CD4-positive, alpha-beta memory T cell (primary cell): ENCODE measurements at regions not wholly inside any gene's neighbourhood (a gene's known extent, or its start where the extent isn't known, plus 50 kb on each side); places are given as distances from the start of the nearest gene placed in this dataset.
"Not testable (repeated sequence)": the region's sequence is repeated elsewhere in the genome, so short reads cannot be mapped to it uniquely, and the experiment has no call there.

Source experiments
- CTCF ChIA-PET: fragments of 350-600 bp; sonication (Branson Sonifier 250); formaldehyde crosslinking; loops from one replicate; lab custom pipeline; 2021; ENCODE audit warnings: inconsistent platforms; ENCODE audit not compliant: partially characterized antibody; lab: Charles Lee
- POLR2A ChIA-PET: fragments of 350-600 bp; sonication (Branson Sonifier 250); formaldehyde crosslinking; loops from one replicate; lab custom pipeline; 2021; ENCODE audit not compliant: partially characterized antibody; lab: Charles Lee
- DNase-seq, 5 donors: peaks; one replicate each; pipeline versions ENCODE4 v3.0.0 to v3.0.0-alpha.2; 2020 to 2022; ENCODE audit warnings: mixed read lengths in 1 of 5
- H3K27ac ChIP-seq: one replicate; pipeline ENCODE4 v1.7.0; 2013; ENCODE audit warnings: low read depth, low read length
- H3K27me3 ChIP-seq: 2 replicates; pipeline ENCODE4 v1.7.0; 2013; ENCODE audit warnings: mild to moderate bottlenecking, low read length, moderate library complexity; ENCODE audit not compliant: insufficient read depth
- H3K36me3 ChIP-seq: 2 replicates; pipeline ENCODE4 v1.7.0; 2013; ENCODE audit warnings: mild to moderate bottlenecking, low read length, moderate library complexity; ENCODE audit not compliant: insufficient read depth
- H3K4me1 ChIP-seq: 2 replicates; pipeline ENCODE4 v1.7.0; 2013; ENCODE audit warnings: mild to moderate bottlenecking, low read length, moderate library complexity; ENCODE audit not compliant: insufficient read depth
- H3K4me3 ChIP-seq, 2 donors: one replicate each; pipeline ENCODE4 v1.7.0; 2013; ENCODE audit warnings: low read length in 2 of 2, mild to moderate bottlenecking in 1 of 2
- H3K9me3 ChIP-seq, 2 donors: one replicate each; pipeline ENCODE4 v1.7.0; 2013; ENCODE audit warnings: low read length in 2 of 2, control low read depth in 1 of 2; ENCODE audit not compliant: control insufficient read depth in 1 of 2
- H3K27ac Mint-ChIP-seq, 7 donors: one replicate each; pipeline ENCODE4 v1.8.0; 2020 to 2021; ENCODE audit warnings: mixed read lengths in 7 of 7, mild to moderate bottlenecking in 6 of 7, inconsistent platforms in 3 of 7, moderate library complexity in 3 of 7
- H3K27me3 Mint-ChIP-seq, 2 donors: one replicate each; pipeline ENCODE4 v1.8.0; 2020 to 2021; ENCODE audit warnings: mixed read lengths in 2 of 2
- H3K36me3 Mint-ChIP-seq, 2 donors: one replicate each; pipeline ENCODE4 v1.8.0; 2020 to 2021; ENCODE audit warnings: mixed read lengths in 2 of 2, inconsistent platforms in 1 of 2, mild to moderate bottlenecking in 1 of 2
- H3K4me1 Mint-ChIP-seq, 4 donors: one replicate each; pipeline ENCODE4 v1.8.0; 2020 to 2021; ENCODE audit warnings: mixed read lengths in 4 of 4, mild to moderate bottlenecking in 1 of 4
- H3K4me3 Mint-ChIP-seq, 8 donors: one replicate each; pipeline ENCODE4 v1.8.0; 2020 to 2021; ENCODE audit warnings: mixed read lengths in 8 of 8, mild to moderate bottlenecking in 7 of 8, moderate library complexity in 6 of 8, inconsistent platforms in 3 of 8
- H3K9me3 Mint-ChIP-seq, 8 donors: one replicate each; pipeline ENCODE4 v1.8.0; 2020 to 2021; ENCODE audit warnings: mixed read lengths in 8 of 8, mild to moderate bottlenecking in 5 of 8, inconsistent platforms in 3 of 8, moderate library complexity in 1 of 8
- intact Hi-C: fragments of 100-400 bp; cut with micrococcal nuclease; formaldehyde crosslinking; loops from one replicate; pipeline ENCODE4 v1.15.1; 2023

DNA sequence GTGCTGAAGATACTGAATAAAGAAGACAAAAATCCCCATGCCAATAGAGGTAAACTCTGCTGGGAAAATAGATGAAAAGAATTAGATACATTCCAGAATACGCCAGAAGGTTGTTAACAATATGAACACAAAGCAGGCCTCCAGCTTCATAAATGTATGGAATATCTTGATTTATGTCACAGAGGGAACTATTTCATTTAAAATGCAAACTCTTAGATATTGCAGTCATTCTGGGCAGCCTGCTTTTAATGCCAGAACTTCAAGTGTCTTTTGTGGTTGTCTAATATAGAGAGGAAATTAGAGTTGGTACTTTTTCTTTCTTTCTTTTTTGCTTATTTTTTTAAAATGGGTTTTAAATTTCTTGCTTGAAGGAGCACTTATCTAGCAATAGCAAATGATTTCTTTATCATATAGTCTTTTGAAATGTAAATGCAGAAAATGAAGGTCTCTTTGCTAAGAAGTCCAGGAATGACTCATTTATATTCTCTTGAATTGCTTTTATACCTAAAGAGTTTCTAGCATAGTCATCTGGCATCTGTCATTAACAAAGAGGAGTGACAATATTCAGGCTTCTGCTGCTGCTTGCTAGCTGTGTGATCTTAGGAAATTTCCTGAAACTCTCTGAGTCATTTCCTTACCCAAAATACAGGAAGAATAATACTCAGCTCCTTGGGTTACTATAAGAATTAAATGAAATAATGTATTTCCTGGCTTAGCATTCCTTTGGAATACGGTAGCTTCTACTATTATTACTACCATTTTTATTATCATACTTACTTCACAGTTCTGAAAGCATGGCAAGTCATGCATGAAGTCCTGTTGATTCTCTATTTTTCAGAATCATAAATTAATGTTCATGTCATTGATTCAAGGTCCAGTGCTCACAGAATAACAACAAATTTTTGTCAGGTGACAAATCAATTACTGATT, 527.6 kb downstream of the DIPK2A start:
- DNase-seq: no peak
- H3K27me3 ChIP-seq: no peaks in the 10 kb centered on the region
- no peak overlapping the region for H3K27ac Mint-ChIP-seq
- H3K4me1 Mint-ChIP-seq: no peaks in the 10 kb centered on the region
- no peaks in the 10 kb centered on the region for H3K9me3 ChIP-seq
- no peak overlapping the region for H3K4me3 ChIP-seq
- no peaks in the 10 kb centered on the region for H3K36me3 ChIP-seq
- ChIA-PET CTCF (no interaction called here), POLR2A (no interaction called here)
- no peaks in the 10 kb centered on the region for H3K27me3 Mint-ChIP-seq
- no peak overlapping the region for H3K27ac ChIP-seq
- no peaks in the 10 kb centered on the region for H3K4me1 ChIP-seq
- H3K9me3 Mint-ChIP-seq: peaks cover 0 to 3% (median 0%) of the 10 kb centered on the region in 8 donors
- H3K4me3 Mint-ChIP-seq: no peak overlapping the region
- H3K36me3 Mint-ChIP-seq: no peaks in the 10 kb centered on the region
- intact Hi-C loops: no loop called here

DNA sequence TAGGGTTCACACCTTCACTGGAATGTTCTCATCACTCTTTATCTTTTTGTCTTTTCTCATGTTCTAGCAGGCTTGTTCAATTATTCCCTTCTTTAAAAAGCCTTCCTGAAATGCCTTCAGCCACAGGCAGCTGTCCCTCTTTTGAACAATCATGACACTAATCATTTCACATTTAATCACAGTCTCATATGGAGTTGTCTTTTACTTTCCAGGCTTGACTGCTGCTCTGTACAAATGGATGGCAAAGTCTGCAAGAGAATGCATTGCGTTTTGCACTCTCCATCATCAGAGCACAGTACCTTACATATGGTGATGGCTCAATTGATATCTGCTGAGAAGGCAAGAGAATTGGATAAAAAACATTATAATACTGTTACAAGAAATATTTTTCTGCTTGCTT, 529.8 kb downstream of the DIPK2A start:
- no peaks in the 10 kb centered on the region for H3K4me1 Mint-ChIP-seq
- ChIA-PET POLR2A (no interaction called here), CTCF (no interaction called here)
- no peaks in the 10 kb centered on the region for H3K27me3 ChIP-seq
- intact Hi-C loops: no loop called here
- no peak overlapping the region for H3K4me3 ChIP-seq
- H3K4me1 ChIP-seq: no peaks in the 10 kb centered on the region
- H3K9me3 Mint-ChIP-seq: peaks cover 0 to 2% (median 0%) of the 10 kb centered on the region in 8 donors
- H3K27ac ChIP-seq: no peak overlapping the region
- H3K27me3 Mint-ChIP-seq: no peaks in the 10 kb centered on the region
- H3K4me3 Mint-ChIP-seq: no peak overlapping the region
- H3K27ac Mint-ChIP-seq: no peak overlapping the region
- no peaks in the 10 kb centered on the region for H3K36me3 Mint-ChIP-seq
- no peak for DNase-seq
- no peaks in the 10 kb centered on the region for H3K9me3 ChIP-seq
- H3K36me3 ChIP-seq: no peaks in the 10 kb centered on the region

DNA sequence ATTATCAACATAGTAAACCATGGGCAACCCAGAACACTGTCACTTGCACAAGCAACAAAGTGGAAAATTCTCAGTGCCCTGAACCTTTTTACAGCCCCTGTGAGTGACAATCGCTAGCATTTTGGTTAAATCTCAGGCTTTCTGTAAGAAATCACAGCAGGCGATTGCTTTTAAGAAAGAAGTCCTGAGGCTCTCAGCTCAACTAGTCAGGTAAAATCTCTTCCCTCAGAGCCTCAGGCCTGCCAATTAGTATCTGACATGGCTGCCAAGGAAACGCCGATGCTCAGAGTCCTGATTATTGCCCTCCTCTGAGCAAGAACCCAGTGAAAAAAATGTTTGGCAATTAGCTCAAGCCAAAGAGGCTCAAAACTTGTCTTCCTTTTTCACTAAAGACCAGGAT, 530.8 kb downstream of the DIPK2A start:
- no peak for DNase-seq
- H3K27me3 Mint-ChIP-seq: no peaks in the 10 kb centered on the region
- POLR2A ChIA-PET: no interaction called here
- H3K36me3 Mint-ChIP-seq: no peaks in the 10 kb centered on the region
- H3K4me3 Mint-ChIP-seq: no peak overlapping the region
- H3K36me3 ChIP-seq: no peaks in the 10 kb centered on the region
- no peaks in the 10 kb centered on the region for H3K9me3 ChIP-seq
- H3K9me3 Mint-ChIP-seq: peaks cover 0 to 2% (median 0%) of the 10 kb centered on the region in 8 donors
- CTCF ChIA-PET: no interaction called here
- intact Hi-C loops: no loop called here
- no peak overlapping the region for H3K27ac Mint-ChIP-seq
- H3K4me3 ChIP-seq: no peak overlapping the region
- H3K27ac ChIP-seq: no peak overlapping the region
- no peaks in the 10 kb centered on the region for H3K4me1 ChIP-seq
- no peaks in the 10 kb centered on the region for H3K27me3 ChIP-seq
- H3K4me1 Mint-ChIP-seq: no peaks in the 10 kb centered on the region

DNA sequence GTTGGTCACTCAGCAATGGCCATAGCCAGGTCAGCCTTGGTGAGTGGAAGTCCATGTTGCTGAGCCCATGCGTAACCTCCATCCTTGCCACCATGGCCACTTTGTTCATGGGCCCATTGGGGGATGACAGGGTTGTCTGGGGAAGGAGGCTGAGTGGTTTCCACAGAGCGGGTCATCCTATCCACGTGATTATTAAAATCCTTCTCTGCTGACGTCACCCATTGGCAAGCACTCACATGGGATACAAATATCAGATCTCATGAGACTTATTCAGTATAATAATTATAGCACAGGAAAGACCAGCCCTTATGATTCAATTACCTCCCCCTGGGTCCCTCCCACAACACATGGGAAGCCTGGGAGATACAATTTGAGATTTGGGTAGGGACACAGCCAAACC, 534.8 kb downstream of the DIPK2A start:
- H3K27ac Mint-ChIP-seq, POLR2A ChIA-PET, H3K36me3 ChIP-seq, CTCF ChIA-PET, DNase-seq, H3K27me3 ChIP-seq, intact Hi-C loops, H3K4me1 ChIP-seq, H3K27me3 Mint-ChIP-seq, H3K36me3 Mint-ChIP-seq, H3K9me3 ChIP-seq, H3K4me3 Mint-ChIP-seq, H3K4me1 Mint-ChIP-seq, H3K4me3 ChIP-seq, H3K27ac ChIP-seq, H3K9me3 Mint-ChIP-seq: not testable (repeated sequence)

DNA sequence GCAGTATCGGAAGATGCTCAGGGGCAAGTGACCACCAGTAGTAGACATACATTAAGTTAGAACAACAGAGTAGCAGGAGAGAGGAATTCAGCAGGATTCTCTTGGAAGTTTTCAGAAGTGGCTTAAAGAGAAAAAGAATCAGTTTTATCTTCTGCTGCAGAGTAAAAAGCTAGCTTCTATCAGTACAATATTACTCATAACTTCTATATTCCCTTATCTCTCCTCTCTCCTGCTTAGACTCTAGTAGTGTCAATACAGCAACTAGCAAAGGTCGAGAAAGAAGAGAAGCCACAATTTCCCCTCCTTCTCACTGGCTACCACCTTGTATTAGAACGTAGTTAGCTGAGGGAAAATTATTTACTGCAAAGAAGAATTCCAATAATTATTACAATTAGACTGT, 539.7 kb downstream of the DIPK2A start:
- Mint-ChIP-seq H3K36me3 (no peaks in the 10 kb centered on the region), H3K9me3 (peaks cover 0 to 2% (median 0%) of the 10 kb centered on the region in 8 donors), H3K4me3 (no peak overlapping the region), H3K27me3 (peaks cover 0 to 2% of the 10 kb centered on the region in 2 donors), H3K27ac (no peak overlapping the region), H3K4me1 (no peaks in the 10 kb centered on the region)
- Histone ChIP-seq H3K27me3 (no peaks in the 10 kb centered on the region), H3K9me3 (no peaks in the 10 kb centered on the region), H3K36me3 (no peaks in the 10 kb centered on the region), H3K4me1 (no peaks in the 10 kb centered on the region), H3K4me3 (no peak overlapping the region), H3K27ac (no peak overlapping the region)
- no peak for DNase-seq
- CTCF ChIA-PET: no interaction called here
- POLR2A ChIA-PET: no interaction called here
- intact Hi-C loops: loop anchor here (10.0 kb wide), 1 partner anchor 157 kb away; no protein-coding TSS in a partner anchor

DNA sequence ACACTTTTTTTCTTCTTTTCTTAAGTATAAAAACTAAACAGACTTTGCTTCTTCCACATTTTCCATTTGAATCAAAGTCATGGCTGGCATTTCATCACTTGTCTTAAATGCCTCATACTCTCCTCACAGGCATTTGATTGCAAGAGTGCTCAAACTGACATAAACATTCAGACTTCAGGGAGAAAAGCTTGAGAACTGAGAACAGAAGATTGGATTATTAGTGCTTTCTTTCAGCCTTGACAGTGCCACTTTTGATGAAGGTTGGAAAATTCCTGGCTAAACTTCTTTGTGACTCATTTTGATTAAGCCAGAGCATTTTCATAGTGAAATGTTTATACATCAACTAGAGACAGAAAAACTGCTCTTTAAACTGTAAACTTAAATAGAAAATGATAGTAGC, 544.4 kb downstream of the DIPK2A start:
- Histone ChIP-seq H3K27me3 (no peaks in the 10 kb centered on the region), H3K9me3 (no peaks in the 10 kb centered on the region), H3K36me3 (no peaks in the 10 kb centered on the region), H3K4me3 (no peak overlapping the region), H3K4me1 (no peaks in the 10 kb centered on the region), H3K27ac (no peak overlapping the region)
- Mint-ChIP-seq H3K27me3 (peaks cover 0 to 6% of the 10 kb centered on the region in 2 donors), H3K27ac (no peak overlapping the region), H3K4me3 (no peak overlapping the region), H3K9me3 (peaks cover 0 to 3% (median 0%) of the 10 kb centered on the region in 8 donors), H3K36me3 (no peaks in the 10 kb centered on the region), H3K4me1 (no peaks in the 10 kb centered on the region)
- CTCF ChIA-PET: no interaction called here
- intact Hi-C loops: loop anchor here (10.0 kb wide), 1 partner anchor 161 kb away; no protein-coding TSS in a partner anchor
- no peak for DNase-seq
- POLR2A ChIA-PET: no interaction called here

DNA sequence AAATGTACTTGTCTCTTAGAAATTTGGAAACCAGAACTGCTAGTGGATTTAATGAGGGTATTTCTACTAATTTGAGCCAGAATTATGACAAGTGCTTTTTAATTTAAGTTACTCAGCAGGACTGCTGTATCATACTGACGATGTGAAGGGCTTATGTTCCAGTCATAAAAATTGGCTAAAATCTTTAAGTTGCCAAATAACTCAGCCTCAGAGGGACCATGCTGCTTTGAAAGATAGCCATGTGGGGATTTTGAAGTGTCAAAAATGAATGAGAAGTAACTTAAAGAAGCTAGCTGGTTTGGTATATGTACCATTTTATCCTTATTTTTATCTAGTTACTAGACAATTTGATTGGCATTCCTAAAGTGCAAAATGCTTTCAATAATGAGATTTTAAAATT, 545.0 kb downstream of the DIPK2A start:
- no peaks in the 10 kb centered on the region for H3K4me1 ChIP-seq
- CTCF ChIA-PET: no interaction called here
- no peaks in the 10 kb centered on the region for H3K4me1 Mint-ChIP-seq
- DNase-seq: no peak
- H3K4me3 ChIP-seq: no peak overlapping the region
- peaks cover 0 to 6% of the 10 kb centered on the region in 2 donors for H3K27me3 Mint-ChIP-seq
- H3K4me3 Mint-ChIP-seq: no peak overlapping the region
- peaks cover 0 to 3% (median 0%) of the 10 kb centered on the region in 8 donors for H3K9me3 Mint-ChIP-seq
- no peak overlapping the region for H3K27ac ChIP-seq
- H3K36me3 ChIP-seq: no peaks in the 10 kb centered on the region
- POLR2A ChIA-PET: no interaction called here
- no peaks in the 10 kb centered on the region for H3K36me3 Mint-ChIP-seq
- no peaks in the 10 kb centered on the region for H3K9me3 ChIP-seq
- intact Hi-C loops: loop anchor here (10.0 kb wide), 1 partner anchor 162 kb away; no protein-coding TSS in a partner anchor
- no peaks in the 10 kb centered on the region for H3K27me3 ChIP-seq
- H3K27ac Mint-ChIP-seq: no peak overlapping the region
